NCI-H774 (cell line): ENCODE measurements at regions not wholly inside any gene's neighbourhood (a gene's known extent, or its start where the extent isn't known, plus 50 kb on each side); places are given as distances from the start of the nearest gene placed in this dataset.
"Not testable (repeated sequence)": the region's sequence is repeated elsewhere in the genome, so short reads cannot be mapped to it uniquely, and the experiment has no call there.

Source experiments
- DNase-seq: peaks from one replicate; lab custom pipeline; 2025; lab: John Stamatoyannopoulos, UW

DNA sequence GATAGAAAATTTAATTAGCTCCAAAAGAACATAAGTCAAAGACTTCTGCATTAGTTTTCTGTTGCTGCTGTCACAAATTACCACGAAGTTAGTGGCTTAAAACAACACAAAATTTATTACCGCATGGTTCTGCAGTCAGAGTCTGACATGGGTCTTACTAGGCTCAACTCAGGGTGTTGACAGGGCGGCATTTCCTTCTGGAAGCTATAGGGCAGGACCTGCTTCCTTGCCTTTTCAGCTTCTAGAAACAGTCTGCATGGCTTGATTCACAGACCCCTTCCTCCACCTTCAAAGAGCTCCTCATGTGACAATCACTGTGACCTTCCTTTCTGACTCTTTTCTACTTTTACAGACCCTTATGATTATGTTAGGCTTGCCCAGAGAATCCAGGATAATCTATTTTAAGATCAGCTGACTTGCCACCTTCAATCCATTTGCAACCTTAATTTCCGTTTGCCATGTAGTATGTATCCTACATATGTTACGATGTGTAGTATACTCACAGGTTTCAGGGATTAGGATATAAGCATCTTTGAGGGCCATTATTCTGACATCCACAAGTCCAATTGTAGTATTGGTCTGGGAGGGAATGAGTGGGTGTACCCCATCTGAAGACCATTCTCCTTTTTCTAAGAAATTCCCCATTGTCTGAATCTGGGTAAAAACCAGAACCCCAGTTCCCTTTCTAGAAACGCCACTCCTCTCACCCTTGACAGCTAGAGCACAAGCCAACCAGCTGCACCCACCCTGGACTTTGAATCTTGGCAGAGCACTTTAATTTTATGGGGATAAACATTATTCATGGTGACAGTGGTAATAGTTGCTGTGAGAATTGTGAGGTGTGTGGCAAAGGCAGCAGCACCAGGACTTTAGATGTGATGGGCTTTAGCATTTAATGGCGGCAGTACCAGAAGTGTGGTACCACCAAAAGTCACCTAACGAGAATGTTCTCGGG is 265.5 kb downstream of the KCNJ2 start:
- no peak for DNase-seq

- DNase-seq = no peak
Measured at GRCh38 chr17:70437656-70438055, 268.3 kb downstream of the KCNJ2 start.

DNA sequence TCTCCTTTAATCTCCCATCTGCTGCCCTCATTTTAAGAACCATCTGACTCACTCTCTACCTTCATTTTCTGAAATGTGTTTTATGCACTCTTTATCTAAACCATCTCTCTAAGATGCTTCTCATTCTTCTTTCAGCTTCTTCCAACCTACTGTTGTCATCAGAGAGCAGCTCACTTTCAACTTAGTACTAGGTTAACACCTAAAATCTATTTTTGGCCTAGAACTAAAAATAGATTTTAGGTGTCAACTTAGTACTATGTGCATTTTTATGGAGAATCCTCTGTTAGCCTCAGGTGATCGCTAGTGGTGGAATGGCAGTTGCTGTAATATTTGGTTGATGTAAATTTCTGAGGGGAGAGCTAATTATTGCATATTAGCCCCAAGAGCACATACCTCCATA is 277.1 kb downstream of the KCNJ2 start:
- no peak for DNase-seq

DNA sequence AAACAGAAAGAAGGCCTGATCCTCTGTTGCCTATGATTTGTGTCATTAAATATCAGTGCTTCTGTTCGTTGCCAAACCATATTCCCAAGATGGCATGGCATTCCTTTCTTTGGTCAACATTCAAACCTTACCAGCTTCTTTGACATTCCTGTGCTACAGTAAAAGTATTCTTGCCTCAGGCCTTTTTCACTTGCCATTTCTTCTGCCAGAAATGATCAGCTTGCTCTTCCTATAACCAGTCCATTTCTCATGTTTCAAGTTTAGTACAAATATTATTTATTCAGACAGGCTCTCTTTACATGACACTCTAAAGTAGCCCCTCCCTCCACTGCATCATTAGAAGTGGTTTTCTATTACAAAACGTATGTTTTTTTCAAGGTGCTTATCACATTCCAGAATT is 278.3 kb downstream of the KCNJ2 start:
- no peak for DNase-seq

DNA sequence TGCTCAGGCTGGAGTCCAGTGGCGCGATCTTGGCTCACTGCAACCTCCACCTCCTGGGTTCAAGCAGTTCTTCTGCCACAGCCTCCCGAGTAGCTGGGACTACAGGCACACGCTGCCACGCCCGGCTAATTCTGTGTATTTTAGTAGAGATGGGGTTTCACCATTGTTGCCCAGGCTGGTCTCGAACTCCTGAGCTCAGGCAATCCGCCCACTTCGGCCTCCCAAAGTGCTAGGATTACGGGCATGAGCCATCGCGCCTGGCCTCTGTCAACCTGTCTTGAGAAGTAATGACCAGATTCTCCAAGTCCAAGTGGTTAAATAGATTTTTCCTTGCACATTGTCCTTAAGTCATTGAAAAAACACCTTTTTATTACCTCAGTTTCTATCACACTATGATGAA is 283.7 kb downstream of the KCNJ2 start:
- not testable (repeated sequence) for DNase-seq

DNA sequence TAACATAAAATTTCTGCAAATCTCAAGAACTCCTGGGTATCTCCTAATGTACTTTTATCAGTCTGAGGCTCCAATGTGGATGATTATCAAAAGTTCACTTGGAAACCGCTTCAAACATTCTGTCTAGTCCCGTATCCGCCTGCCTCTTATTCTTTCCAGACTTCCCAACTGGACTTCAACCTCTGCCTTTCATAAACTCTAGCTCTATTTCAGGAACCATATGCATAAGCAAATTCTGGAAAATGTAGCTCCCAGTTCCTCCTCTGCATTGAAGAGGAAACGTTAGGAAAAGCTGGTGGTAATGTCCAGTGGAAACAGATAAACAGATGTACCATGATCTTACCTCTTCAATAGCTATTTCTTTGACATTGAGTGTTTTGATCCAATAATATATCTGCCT is 285.0 kb downstream of the KCNJ2 start:
- DNase-seq = no peak

DNA sequence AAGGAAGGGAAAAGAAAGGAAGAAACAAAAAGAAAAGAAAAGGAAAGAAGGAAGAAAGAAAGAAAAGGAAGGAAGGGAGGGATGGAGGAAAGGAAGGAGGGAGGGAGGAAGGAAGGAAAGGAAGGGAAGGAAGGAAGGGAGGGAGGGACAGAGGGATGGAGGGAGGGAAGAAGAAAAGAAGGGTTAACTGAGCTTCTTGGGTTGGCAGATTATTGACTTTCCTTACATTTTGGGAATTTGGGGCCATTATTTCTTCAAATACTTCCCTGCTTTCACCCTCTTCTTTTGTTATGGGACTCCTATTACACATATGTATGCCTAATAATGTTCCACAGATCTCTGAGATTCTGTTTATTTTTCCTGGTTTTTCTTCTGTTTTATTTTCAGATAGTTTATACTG is 285.6 kb downstream of the KCNJ2 start:
- DNase-seq = no peak

DNA sequence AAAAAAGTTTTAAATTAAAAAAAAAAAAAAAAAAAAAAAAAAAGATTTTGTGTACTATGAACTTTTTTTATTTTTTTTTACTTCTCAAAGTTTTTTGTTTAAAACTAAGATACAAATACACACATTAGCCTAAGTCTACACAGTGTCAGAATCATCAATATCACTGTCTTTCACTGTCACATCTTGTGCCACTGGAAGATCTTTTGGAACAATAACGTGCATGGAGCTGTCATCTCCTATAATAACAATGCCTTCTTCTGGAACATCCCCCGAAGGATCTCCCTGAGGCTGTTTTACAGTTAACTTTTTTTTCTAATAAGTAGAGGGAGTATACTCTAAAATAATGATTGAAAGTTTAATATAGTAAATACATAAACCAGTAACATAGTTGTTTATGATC is 295.7 kb downstream of the KCNJ2 start:
- DNase-seq = no peak

- DNase-seq = no peak
Measured at GRCh38 chr17:70468661-70469060, 299.3 kb downstream of the KCNJ2 start.

- no peak for DNase-seq
Measured at GRCh38 chr17:70473049-70473448, 303.7 kb downstream of the KCNJ2 start.

DNA sequence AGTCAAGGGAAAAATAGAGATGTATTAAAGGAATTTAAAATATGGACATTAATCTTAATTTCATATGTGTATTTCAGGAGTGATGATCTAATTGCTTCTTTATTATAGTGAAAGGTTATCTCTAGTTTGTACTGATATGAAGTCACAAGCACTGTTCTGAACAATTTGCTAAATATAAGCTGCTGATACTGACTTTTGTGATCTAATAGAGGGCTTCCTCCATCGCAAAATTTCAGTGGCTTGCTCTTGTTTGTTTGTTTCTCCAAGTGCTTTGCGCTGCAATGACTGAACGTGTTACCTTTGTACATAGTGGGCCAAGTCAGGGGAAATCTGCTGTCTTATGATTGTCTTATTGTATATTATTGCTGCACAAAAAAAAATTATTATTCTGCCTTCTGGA is 307.0 kb downstream of the KCNJ2 start:
- DNase-seq = no peak

- no peak for DNase-seq
Measured at GRCh38 chr17:70478902-70479301, 309.6 kb downstream of the KCNJ2 start.

- DNase-seq = no peak
Measured at GRCh38 chr17:70479779-70480178, 310.4 kb downstream of the KCNJ2 start.

GRCh38 chr17:70483624-70484023 is 314.3 kb downstream of the KCNJ2 start:
- no peak for DNase-seq

GRCh38 chr17:70484050-70484449 is 314.7 kb downstream of the KCNJ2 start:
- DNase-seq = no peak

DNA sequence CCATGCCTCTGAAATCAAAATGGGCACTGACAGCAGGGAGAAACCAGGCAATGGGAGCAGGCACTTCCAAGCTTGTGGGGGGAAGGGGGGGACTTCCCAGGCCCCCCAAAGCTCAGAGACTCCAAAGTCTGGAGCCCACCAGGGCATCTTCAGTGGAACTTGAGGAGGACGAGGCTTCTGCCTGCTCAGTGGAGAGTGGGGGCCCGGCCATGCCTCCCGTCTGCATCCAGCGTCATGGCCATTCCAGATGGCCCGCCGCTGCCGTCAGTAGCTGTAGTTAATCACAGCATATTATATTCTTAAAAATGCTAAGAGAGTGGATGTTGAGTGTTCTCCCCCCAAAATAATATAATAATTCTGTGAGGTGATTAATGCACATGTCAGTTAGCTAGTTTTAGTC is 315.2 kb downstream of the KCNJ2 start:
- no peak for DNase-seq

GRCh38 chr17:70492368-70492767 is 323.0 kb downstream of the KCNJ2 start:
- no peak for DNase-seq

- DNase-seq = no peak
Measured at GRCh38 chr17:70493277-70493874, 324.0 kb downstream of the KCNJ2 start.

DNA sequence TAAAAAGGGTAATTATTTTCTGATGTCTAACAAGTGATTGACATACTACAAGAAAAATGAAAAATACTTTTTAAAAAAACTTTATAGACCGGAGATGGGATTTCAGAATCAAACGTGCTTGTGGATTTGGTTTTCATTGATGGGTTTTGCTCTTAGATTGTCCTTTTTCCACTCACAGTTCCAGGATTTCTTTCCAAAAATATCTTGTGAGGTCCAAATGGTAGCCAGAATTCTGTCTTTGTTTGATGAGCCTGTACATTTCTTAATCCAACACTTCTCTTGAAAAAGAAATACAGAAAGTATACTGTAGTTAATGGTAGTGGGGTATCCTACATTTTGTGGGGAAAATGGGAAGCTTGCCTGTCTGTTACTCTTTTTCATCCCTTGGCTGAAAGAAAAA is 329.3 kb downstream of the KCNJ2 start:
- DNase-seq = no peak

DNA sequence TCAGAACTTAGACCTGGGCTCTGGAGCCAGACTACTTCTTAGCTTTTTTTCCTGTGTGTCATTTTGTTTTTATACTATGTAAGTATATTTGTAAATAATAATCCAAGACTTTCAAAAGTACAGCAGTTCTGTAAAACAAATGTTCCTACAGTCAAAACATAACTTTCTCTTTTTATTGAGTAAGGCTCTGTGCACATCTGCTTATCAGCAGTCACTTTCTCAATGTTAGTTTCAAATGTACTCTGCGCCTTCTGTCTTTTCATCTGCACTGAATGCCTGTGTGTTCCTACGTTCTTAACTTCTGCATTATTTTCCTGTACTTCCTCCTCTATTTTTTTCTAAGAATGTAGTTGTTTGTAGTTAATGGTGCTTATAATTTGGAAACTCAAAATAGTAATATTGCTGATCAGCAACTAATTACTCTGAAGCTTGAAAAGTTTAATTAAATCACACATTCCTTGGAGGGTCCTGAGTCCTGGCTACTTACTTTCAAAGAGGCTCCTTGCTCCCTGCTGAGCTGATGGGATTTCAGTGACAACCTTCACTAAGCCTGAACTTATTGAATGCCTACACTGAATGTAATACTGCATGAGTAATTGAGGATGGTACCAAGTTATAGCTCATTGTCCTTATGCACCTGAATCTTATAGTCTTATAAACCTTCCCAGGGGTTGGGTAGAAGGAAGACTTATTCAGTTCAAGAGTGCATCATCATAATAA is 329.9 kb downstream of the KCNJ2 start:
- no peak for DNase-seq

GRCh38 chr17:70503449-70503848 is 334.1 kb downstream of the KCNJ2 start:
- DNase-seq = no peak

GRCh38 chr17:70510288-70510687 is 341.0 kb downstream of the KCNJ2 start:
- no peak for DNase-seq

DNA sequence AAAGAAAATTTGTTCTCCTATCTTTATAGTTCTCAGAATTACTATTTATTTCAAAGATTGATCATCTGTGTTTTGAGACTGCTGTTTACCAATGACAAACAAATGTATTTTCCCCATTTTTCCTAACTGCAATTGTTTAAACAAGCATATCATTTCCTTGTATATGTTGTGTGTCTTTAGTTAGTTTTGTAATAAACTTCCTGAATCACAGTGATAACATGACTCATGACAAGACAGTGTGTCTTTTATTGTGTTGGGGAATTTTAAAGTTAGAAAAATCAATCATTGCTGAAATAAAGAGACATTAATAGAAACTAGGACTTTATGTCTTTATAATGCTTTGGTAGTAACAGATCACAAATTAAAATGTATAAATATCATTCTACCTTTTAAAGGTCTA is 348.5 kb downstream of the KCNJ2 start:
- no peak for DNase-seq
